ENCODE measurements at regions not wholly inside any gene's neighbourhood (a gene's known extent, or its start where the extent isn't known, plus 50 kb on each side); places are given as distances from the start of the nearest gene placed in this dataset.

GRCh38 chr22:44442186-44442815, 55.7 kb downstream of the RTL6 start:
- TF ChIP-seq CTCF (IDR thresholded peaks at IDR 0.05; ENCODE audit: low read depth, low read length), result no peak
- no peak for DNase-seq (ENCODE audit: low read depth in 2 of 2)
- no peak overlapping the region for H3K4me3 ChIP-seq (replicated peaks in 1 of 2; ENCODE audit: low read depth in 2 of 2, low read length in 2 of 2)

- no peak overlapping the region for H3K4me3 ChIP-seq (replicated peaks in 1 of 2; ENCODE audit: low read depth in 2 of 2, low read length in 2 of 2)
- TF ChIP-seq CTCF (IDR thresholded peaks at IDR 0.05; ENCODE audit: low read depth, low read length), result no peak
These were observed 56.4 kb downstream of the RTL6 start for GRCh38 chr22:44441401-44442185.

GRCh38 chr22:44440224-44441160, 57.5 kb downstream of the RTL6 start:
- H3K4me3 ChIP-seq (replicated peaks in 1 of 2; ENCODE audit: low read depth in 2 of 2, low read length in 2 of 2), result no peak overlapping the region
- DNase-seq (ENCODE audit: low read depth in 2 of 2), result no peak
- no peak for TF ChIP-seq CTCF (IDR thresholded peaks at IDR 0.05; ENCODE audit: low read depth, low read length)

More at GRCh38 chr22:44441401-44442185, 56.4 kb downstream of the RTL6 start:
- DNase-seq (ENCODE audit: low read depth in 2 of 2), result no peak

- no peak overlapping the region for H3K4me3 ChIP-seq (replicated peaks in 1 of 2; ENCODE audit: low read depth in 2 of 2, low read length in 2 of 2)
- no peak for TF ChIP-seq CTCF (IDR thresholded peaks at IDR 0.05; ENCODE audit: low read depth, low read length)
- no peak for DNase-seq (ENCODE audit: low read depth in 2 of 2)
These were observed 58.4 kb downstream of the RTL6 start for GRCh38 chr22:44439356-44440223.

- DNase-seq (ENCODE audit: low read depth in 2 of 2), result no peak
- no peak for TF ChIP-seq CTCF (IDR thresholded peaks at IDR 0.05; ENCODE audit: low read depth, low read length)
- no peak overlapping the region for H3K4me3 ChIP-seq (replicated peaks in 1 of 2; ENCODE audit: low read depth in 2 of 2, low read length in 2 of 2)
These were observed 59.4 kb downstream of the RTL6 start for GRCh38 chr22:44438481-44439131.

Data from cardiac fibroblast (primary cell).